H9 (cell line): ENCODE measurements at regions not wholly inside any gene's neighbourhood (a gene's known extent, or its start where the extent isn't known, plus 50 kb on each side); places are given as distances from the start of the nearest gene placed in this dataset.

Experiments used
- DNase-seq: peaks from one replicate; pipeline ENCODE4 v3.0.0-alpha.2; 2017
- H2AFZ ChIP-seq: one replicate; pipeline ENCODE4 v1.6.1; 2013; ENCODE audit warnings: mild to moderate bottlenecking, low read length, control low read depth, moderate library complexity
- H2AK5ac ChIP-seq: 2 replicates; pipeline ENCODE4 v1.6.1; 2013; ENCODE audit warnings: low read length, control low read depth, mixed read lengths; ENCODE audit not compliant: insufficient read length
- H2BK120ac ChIP-seq: one replicate; pipeline ENCODE4 v1.6.1; 2013; ENCODE audit warnings: low read depth, mild to moderate bottlenecking, low read length, control low read depth, inconsistent platforms; ENCODE audit not compliant: poor library complexity, severe bottlenecking
- H2BK12ac ChIP-seq: 2 replicates; pipeline ENCODE4 v1.6.1; 2013; ENCODE audit warnings: low read length, control low read depth, mixed read lengths, low read depth; ENCODE audit not compliant: insufficient read length
- H2BK15ac ChIP-seq: 2 replicates; pipeline ENCODE4 v1.6.1; 2013; ENCODE audit warnings: low read depth, low read length, control low read depth
- H2BK20ac ChIP-seq: one replicate; pipeline ENCODE4 v1.6.1; 2013; ENCODE audit warnings: low read depth, mild to moderate bottlenecking, low read length, control low read depth, inconsistent platforms; ENCODE audit not compliant: poor library complexity, severe bottlenecking
- H2BK5ac ChIP-seq: 2 replicates; pipeline ENCODE4 v1.6.1; 2013; ENCODE audit warnings: low read length, control low read depth, mixed read lengths; ENCODE audit not compliant: insufficient read length
- H3K14ac ChIP-seq: 2 replicates; pipeline ENCODE4 v1.6.1; 2013; ENCODE audit warnings: low read length, control low read depth; ENCODE audit not compliant: insufficient read depth
- H3K18ac ChIP-seq: 2 replicates; pipeline ENCODE4 v1.6.1; 2013; ENCODE audit warnings: low read depth, mild to moderate bottlenecking, mixed read lengths, low read length, control low read depth; ENCODE audit not compliant: insufficient read length
- H3K23ac ChIP-seq: 2 replicates; pipeline ENCODE4 v1.6.1; 2013; ENCODE audit warnings: low read length, control low read depth, mixed read lengths, low read depth; ENCODE audit not compliant: insufficient read length
- H3K23me2 ChIP-seq: 2 replicates; pipeline ENCODE4 v1.6.1; 2013; ENCODE audit warnings: low read depth, mild to moderate bottlenecking, mixed read lengths, low read length, control low read depth; ENCODE audit not compliant: insufficient read length, poor library complexity, severe bottlenecking
- H3K27ac ChIP-seq: 2 replicates; pipeline ENCODE4 v1.5.1; 2013; ENCODE audit warnings: low read length, control low read depth, mixed read lengths, low read depth; ENCODE audit not compliant: insufficient read length
- H3K27me3 ChIP-seq: 2 replicates; pipeline ENCODE4 v1.6.1; 2013; ENCODE audit warnings: low read length, control low read depth, inconsistent platforms; ENCODE audit not compliant: insufficient read depth
- H3K4ac ChIP-seq: 2 replicates; pipeline ENCODE4 v1.6.1; 2013; ENCODE audit warnings: low read depth, mild to moderate bottlenecking, control low read depth, inconsistent platforms, low read length, moderate library complexity
- H3K4me1 ChIP-seq: 2 replicates; pipeline ENCODE4 v1.6.1; 2013; ENCODE audit warnings: low read length, control low read depth, inconsistent platforms; ENCODE audit not compliant: insufficient read depth
- H3K4me2 ChIP-seq: 2 replicates; pipeline ENCODE4 v1.6.1; 2013; ENCODE audit warnings: low read length, control low read depth, mixed read lengths; ENCODE audit not compliant: insufficient read length, insufficient read depth
- H3K56ac ChIP-seq: 2 replicates; pipeline ENCODE4 v1.6.1; 2013; ENCODE audit warnings: low read depth, mild to moderate bottlenecking, mixed read lengths, low read length, control low read depth; ENCODE audit not compliant: insufficient read length
- H3K79me1 ChIP-seq: 2 replicates; pipeline ENCODE4 v1.6.1; 2013; ENCODE audit warnings: low read depth, mild to moderate bottlenecking, moderate library complexity, low read length, control low read depth, inconsistent platforms; ENCODE audit not compliant: insufficient read depth, poor library complexity, severe bottlenecking
- H3K79me2 ChIP-seq: 2 replicates; pipeline ENCODE4 v1.6.1; 2013; ENCODE audit warnings: low read length, control low read depth, inconsistent platforms; ENCODE audit not compliant: insufficient read depth
- H3K9ac ChIP-seq: 2 replicates; pipeline ENCODE4 v1.6.1; 2013; ENCODE audit warnings: low read length, control low read depth, mixed read lengths; ENCODE audit not compliant: insufficient read length; ENCODE audit errors: extremely low read depth
- H3K9me3 ChIP-seq: one replicate; pipeline ENCODE4 v1.6.1; 2013; ENCODE audit warnings: low read depth, low read length, inconsistent platforms; ENCODE audit not compliant: control insufficient read depth
- H3T11ph ChIP-seq: one replicate; pipeline ENCODE4 v1.6.1; 2013; ENCODE audit warnings: mild to moderate bottlenecking, low read length, control low read depth, inconsistent platforms
- H4K20me1 ChIP-seq: one replicate; pipeline ENCODE4 v1.6.1; 2013; ENCODE audit not compliant: control insufficient read depth, insufficient read length, insufficient read depth
- H4K5ac ChIP-seq: 2 replicates; pipeline ENCODE4 v1.6.1; 2013; ENCODE audit warnings: low read depth, mild to moderate bottlenecking, mixed read lengths, low read length, control low read depth; ENCODE audit not compliant: insufficient read length
- H4K8ac ChIP-seq: replicated peaks from 2 replicates; pipeline ENCODE4 v1.6.1; 2013; ENCODE audit warnings: low read length, control low read depth, mixed read lengths, low read depth; ENCODE audit not compliant: insufficient read length
- H4K91ac ChIP-seq: 2 replicates; pipeline ENCODE4 v1.6.1; 2013; ENCODE audit warnings: low read depth, mild to moderate bottlenecking, moderate library complexity, mixed read lengths, low read length, control low read depth; ENCODE audit not compliant: insufficient read length
- H3K27ac Mint-ChIP-seq, 3 experiments: 2 replicates in 2 of 3; 3 replicates in 1 of 3; pipeline ENCODE4 v1.8.0; 2020 to 2021; ENCODE audit warnings: mixed read lengths in 3 of 3, mild to moderate bottlenecking in 1 of 3, moderate library complexity in 1 of 3
- H3K27me3 Mint-ChIP-seq: 2 replicates; pipeline ENCODE4 v1.8.0; 2021; ENCODE audit warnings: low read depth, mild to moderate bottlenecking, moderate library complexity, mixed read lengths
- H3K36me3 Mint-ChIP-seq, 3 experiments: 2 replicates in 2 of 3; 3 replicates in 1 of 3; pipeline ENCODE4 v1.8.0; 2020 to 2021; ENCODE audit warnings: low read depth in 3 of 3, mixed read lengths in 3 of 3; ENCODE audit not compliant: insufficient read depth in 1 of 3
- H3K4me1 Mint-ChIP-seq, 2 experiments: 2 replicates each; pipeline ENCODE4 v1.8.0; 2020; ENCODE audit warnings: mixed read lengths in 2 of 2
- H3K4me3 Mint-ChIP-seq, 2 experiments: 2 replicates in 1 of 2; 3 replicates in 1 of 2; pipeline ENCODE4 v1.8.0; 2020 to 2021; ENCODE audit warnings: mild to moderate bottlenecking in 2 of 2, mixed read lengths in 2 of 2, moderate library complexity in 1 of 2
- H3K9me3 Mint-ChIP-seq, 2 experiments: 2 replicates in 1 of 2; 3 replicates in 1 of 2; pipeline ENCODE4 v1.8.0; 2020; ENCODE audit warnings: mild to moderate bottlenecking in 2 of 2, mixed read lengths in 2 of 2, moderate library complexity in 1 of 2
- CTCF ChIP-seq: fragments of 200-600 bp; sonication (generic); conservative IDR thresholded peaks from 3 replicates; pipeline ENCODE4 v1.8.0; 2021; ENCODE audit warnings: antibody characterized with exemption, mild to moderate bottlenecking
- whole genome bisulfite sequencing: extraction: QIAGEN DNeasy Blood & Tissue Kit; methylation state at CpG from one replicate; pipeline ENCODE4 v1.1.7; 2013; ENCODE audit warnings: missing lambda C conversion rate, low lambda C conversion rate, mixed read lengths; ENCODE audit not compliant: insufficient read length; ENCODE audit errors: extremely low coverage; 5-methylcytosine and 5-hydroxymethylcytosine counted together

GRCh38 chr4:1588306-1588705 lies 95.8 kb downstream of the FAM53A start:
- Histone ChIP-seq H3K56ac (no peak overlapping the region), H3K18ac (no peak overlapping the region), H3K79me2 (no peaks in the 10 kb centered on the region), H4K5ac (no peak overlapping the region), H3K23me2 (no peaks in the 10 kb centered on the region), H3K27ac (no peak overlapping the region), H4K91ac (no peak overlapping the region), H4K20me1 (no peaks in the 10 kb centered on the region), H2BK5ac (no peak overlapping the region), H2AK5ac (no peak overlapping the region), H3K23ac (no peak overlapping the region), H3K9me3 (no peaks in the 10 kb centered on the region), H2BK12ac (no peak overlapping the region), H2BK120ac (no peak overlapping the region), H3K4ac (no peak overlapping the region), H2BK20ac (no peak overlapping the region), H4K8ac (no peak overlapping the region), H3K9ac (no peak overlapping the region), H3K79me1 (no peaks in the 10 kb centered on the region), H3K27me3 (no peaks in the 10 kb centered on the region), H3K14ac (no peak overlapping the region), H2AFZ (no peak overlapping the region), H3T11ph (no peak overlapping the region), H2BK15ac (no peak overlapping the region), H3K4me2 (no peak overlapping the region), H3K4me1 (no peaks in the 10 kb centered on the region)
- no peak for DNase-seq
- WGBS = no CpG with 5 or more reads among the region's 5 CpGs
- peaks cover 3% of the 10 kb centered on the region in 2 experiments; a peak in 1 of 4 replicates for H3K4me1 Mint-ChIP-seq
- H3K27ac Mint-ChIP-seq = no peak overlapping the region
- peaks cover 14 to 25% of the 10 kb centered on the region in 2 experiments; a peak in 4 of 5 replicates for H3K9me3 Mint-ChIP-seq
- no peak overlapping the region for H3K4me3 Mint-ChIP-seq
- peaks cover 17% of the 10 kb centered on the region for H3K27me3 Mint-ChIP-seq
- peaks cover 2 to 4% (median 2%) of the 10 kb centered on the region in 3 experiments; a peak in 4 of 7 replicates for H3K36me3 Mint-ChIP-seq
- no peak for TF ChIP-seq CTCF
